ENCODE measurements at regions not wholly inside any gene's neighbourhood (a gene's known extent, or its start where the extent isn't known, plus 50 kb on each side); places are given as distances from the start of the nearest gene placed in this dataset.

DNA sequence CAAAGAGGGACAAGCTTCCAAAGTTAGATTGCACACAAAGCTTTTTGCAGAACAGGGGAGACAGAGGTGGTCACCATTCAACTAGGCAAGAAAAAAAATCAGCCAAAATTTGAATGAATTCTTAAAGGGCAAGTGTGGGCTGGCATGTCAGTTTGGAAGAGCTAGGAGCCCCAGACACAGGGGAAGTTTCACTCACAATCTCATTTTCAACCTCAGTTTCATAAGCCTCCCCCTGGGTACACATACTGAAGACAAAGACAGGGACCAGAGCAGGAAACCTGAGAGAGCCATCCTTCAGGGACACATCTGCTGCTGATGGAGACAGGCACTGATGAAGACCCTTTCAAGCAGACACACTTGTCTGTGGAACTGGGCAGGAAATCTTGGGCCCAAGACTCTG, 106.3 kb upstream of the PSMD7 start:
- Histone ChIP-seq H3K4me3 (ENCODE audit: low read depth, low read length) (no peak overlapping the region), H3K9me3 (ENCODE audit: severe bottlenecking) (peaks cover 3% of the 10 kb centered on the region), H3K27me3 (ENCODE audit: insufficient read depth, low read depth, severe bottlenecking) (peaks cover 13% of the 10 kb centered on the region), H3K27ac (no peak overlapping the region), H3K36me3 (no peaks in the 10 kb centered on the region)
- DNase-seq: no peak
- TF ChIP-seq, protein P1, sequence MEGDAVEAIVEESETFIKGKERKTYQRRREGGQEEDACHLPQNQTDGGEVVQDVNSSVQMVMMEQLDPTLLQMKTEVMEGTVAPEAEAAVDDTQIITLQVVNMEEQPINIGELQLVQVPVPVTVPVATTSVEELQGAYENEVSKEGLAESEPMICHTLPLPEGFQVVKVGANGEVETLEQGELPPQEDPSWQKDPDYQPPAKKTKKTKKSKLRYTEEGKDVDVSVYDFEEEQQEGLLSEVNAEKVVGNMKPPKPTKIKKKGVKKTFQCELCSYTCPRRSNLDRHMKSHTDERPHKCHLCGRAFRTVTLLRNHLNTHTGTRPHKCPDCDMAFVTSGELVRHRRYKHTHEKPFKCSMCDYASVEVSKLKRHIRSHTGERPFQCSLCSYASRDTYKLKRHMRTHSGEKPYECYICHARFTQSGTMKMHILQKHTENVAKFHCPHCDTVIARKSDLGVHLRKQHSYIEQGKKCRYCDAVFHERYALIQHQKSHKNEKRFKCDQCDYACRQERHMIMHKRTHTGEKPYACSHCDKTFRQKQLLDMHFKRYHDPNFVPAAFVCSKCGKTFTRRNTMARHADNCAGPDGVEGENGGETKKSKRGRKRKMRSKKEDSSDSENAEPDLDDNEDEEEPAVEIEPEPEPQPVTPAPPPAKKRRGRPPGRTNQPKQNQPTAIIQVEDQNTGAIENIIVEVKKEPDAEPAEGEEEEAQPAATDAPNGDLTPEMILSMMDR (IDR thresholded peaks at IDR 0.05; ENCODE audit: low read depth, low read length): no peak

- DNase-seq: no peak
- Histone ChIP-seq H3K27me3 (ENCODE audit: insufficient read depth, low read depth, severe bottlenecking) (peaks cover 13% of the 10 kb centered on the region), H3K4me3 (ENCODE audit: low read depth, low read length) (no peak overlapping the region), H3K27ac (no peak overlapping the region), H3K9me3 (ENCODE audit: severe bottlenecking) (peaks cover 3% of the 10 kb centered on the region), H3K36me3 (no peaks in the 10 kb centered on the region)
- TF ChIP-seq, protein P1 (IDR thresholded peaks at IDR 0.05; ENCODE audit: low read depth, low read length): no peak
Measured at GRCh38 chr16:74188856-74189255, 107.8 kb upstream of the PSMD7 start.

DNA sequence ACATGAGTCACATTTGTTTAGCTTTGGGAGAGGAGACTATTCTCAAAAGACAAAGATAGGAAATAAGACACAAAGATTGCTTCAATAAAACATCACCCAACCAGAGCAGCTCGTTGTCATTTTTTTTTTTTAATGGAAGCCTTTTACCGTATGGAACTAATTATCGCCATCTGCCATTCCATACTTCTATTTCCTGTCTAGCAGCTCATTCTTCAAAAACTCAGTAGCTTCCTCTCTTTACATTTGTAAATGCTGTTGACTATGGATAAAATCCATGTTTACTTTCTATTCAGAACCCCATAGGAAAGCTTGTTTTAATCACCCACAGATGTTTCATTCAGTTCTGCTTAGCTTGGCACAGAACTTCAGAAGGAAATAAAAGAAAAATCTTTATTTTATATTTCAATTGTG, 110.0 kb upstream of the PSMD7 start:
- Histone ChIP-seq H3K9me3 (ENCODE audit: severe bottlenecking) (peaks cover 3% of the 10 kb centered on the region), H3K36me3 (no peaks in the 10 kb centered on the region), H3K27me3 (ENCODE audit: insufficient read depth, low read depth, severe bottlenecking) (peaks cover 10% of the 10 kb centered on the region), H3K4me3 (ENCODE audit: low read depth, low read length) (no peak overlapping the region), H3K27ac (no peak overlapping the region)
- no peak for DNase-seq
- TF ChIP-seq, protein P1 (IDR thresholded peaks at IDR 0.05; ENCODE audit: low read depth, low read length): no peak

DNA sequence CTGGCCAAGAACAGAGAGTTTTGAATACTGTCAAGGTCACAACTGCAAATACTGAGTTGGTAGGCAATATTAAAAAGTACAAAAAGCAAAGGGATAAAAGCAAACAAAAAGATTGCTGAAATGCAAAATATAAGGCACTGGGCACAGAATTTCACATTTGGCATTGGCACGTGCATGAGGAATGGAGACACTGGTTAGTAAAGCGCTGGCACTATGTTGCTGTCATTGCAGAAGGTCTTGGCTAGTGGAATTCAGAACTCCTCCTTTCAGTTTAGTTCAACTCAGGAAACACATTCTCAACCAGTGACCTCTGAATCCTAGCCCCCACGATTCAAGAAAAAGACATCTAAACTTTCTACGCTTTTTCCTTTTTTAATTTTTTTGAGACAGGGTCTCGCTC, 111.8 kb upstream of the PSMD7 start:
- Histone ChIP-seq H3K9me3 (ENCODE audit: severe bottlenecking) (peaks cover 3% of the 10 kb centered on the region), H3K36me3 (no peaks in the 10 kb centered on the region), H3K27me3 (ENCODE audit: insufficient read depth, low read depth, severe bottlenecking) (peaks cover 10% of the 10 kb centered on the region), H3K4me3 (ENCODE audit: low read depth, low read length) (no peak overlapping the region), H3K27ac (no peak overlapping the region)
- no peak for DNase-seq
- TF ChIP-seq, protein P1 (IDR thresholded peaks at IDR 0.05; ENCODE audit: low read depth, low read length): no peak

GRCh38 chr16:74183601-74184360, 112.8 kb upstream of the PSMD7 start:
- Histone ChIP-seq H3K36me3 (no peaks in the 10 kb centered on the region), H3K4me3 (ENCODE audit: low read depth, low read length) (no peak overlapping the region), H3K27me3 (ENCODE audit: insufficient read depth, low read depth, severe bottlenecking) (peaks cover 10% of the 10 kb centered on the region), H3K27ac (no peak overlapping the region), H3K9me3 (ENCODE audit: severe bottlenecking) (peaks cover 3% of the 10 kb centered on the region)
- TF ChIP-seq, protein P1 (IDR thresholded peaks at IDR 0.05; ENCODE audit: low read depth, low read length): no peak
- no peak for DNase-seq
